ENCODE measurements at regions not wholly inside any gene's neighbourhood (a gene's known extent, or its start where the extent isn't known, plus 50 kb on each side); places are given as distances from the start of the nearest gene placed in this dataset.

- no peak for DNase-seq (ENCODE audit: low read depth)
These were observed 51.0 kb upstream of the VEGFC start for GRCh38 chr4:176843710-176844109.

GRCh38 chr4:176844448-176844847 is 51.7 kb upstream of the VEGFC start:
- DNase-seq (ENCODE audit: low read depth), result no peak

GRCh38 chr4:176845636-176846035 is 52.9 kb upstream of the VEGFC start:
- DNase-seq (ENCODE audit: low read depth), result no peak

- DNase-seq (ENCODE audit: low read depth), result no peak
These were observed 56.4 kb upstream of the VEGFC start for GRCh38 chr4:176849076-176849475.

GRCh38 chr4:176850436-176850835 is 57.7 kb upstream of the VEGFC start:
- no peak for DNase-seq (ENCODE audit: low read depth)

- DNase-seq (ENCODE audit: low read depth), result no peak
These were observed 63.7 kb upstream of the VEGFC start for GRCh38 chr4:176856421-176856820.

- DNase-seq (ENCODE audit: low read depth), result no peak
These were observed 66.1 kb upstream of the VEGFC start for GRCh38 chr4:176858839-176859238.

GRCh38 chr4:176864238-176864637 is 71.5 kb upstream of the VEGFC start:
- DNase-seq (ENCODE audit: low read depth), result no peak

- DNase-seq (ENCODE audit: low read depth), result no peak
These were observed 76.0 kb upstream of the VEGFC start for GRCh38 chr4:176868676-176869075.

GRCh38 chr4:176872461-176872860 is 79.7 kb upstream of the VEGFC start:
- no peak for DNase-seq (ENCODE audit: low read depth)

- no peak for DNase-seq (ENCODE audit: low read depth)
These were observed 82.2 kb upstream of the VEGFC start for GRCh38 chr4:176874721-176875445.

- no peak for DNase-seq (ENCODE audit: low read depth)
These were observed 82.8 kb upstream of the VEGFC start for GRCh38 chr4:176875446-176875930.

- no peak for DNase-seq (ENCODE audit: low read depth)
These were observed 86.8 kb upstream of the VEGFC start for GRCh38 chr4:176879380-176880116.

GRCh38 chr4:176882206-176882605 is 89.5 kb upstream of the VEGFC start:
- no peak for DNase-seq (ENCODE audit: low read depth)

GRCh38 chr4:176883108-176883550 is 90.4 kb upstream of the VEGFC start:
- no peak for DNase-seq (ENCODE audit: low read depth)

GRCh38 chr4:176883681-176884418 is 91.1 kb upstream of the VEGFC start:
- no peak for DNase-seq (ENCODE audit: low read depth)

GRCh38 chr4:176885224-176885623 is 92.5 kb upstream of the VEGFC start:
- no peak for DNase-seq (ENCODE audit: low read depth)

GRCh38 chr4:176886135-176886534 is 93.4 kb upstream of the VEGFC start:
- no peak for DNase-seq (ENCODE audit: low read depth)

GRCh38 chr4:176889776-176890175 is 97.1 kb upstream of the VEGFC start:
- DNase-seq (ENCODE audit: low read depth), result no peak

- DNase-seq (ENCODE audit: low read depth), result no peak
These were observed 101.8 kb upstream of the VEGFC start for GRCh38 chr4:176894498-176894897.

- no peak for DNase-seq (ENCODE audit: low read depth)
These were observed 103.5 kb upstream of the VEGFC start for GRCh38 chr4:176896211-176896610.

- DNase-seq (ENCODE audit: low read depth), result no peak
These were observed 104.5 kb upstream of the VEGFC start for GRCh38 chr4:176897226-176897625.

- no peak for DNase-seq (ENCODE audit: low read depth)
These were observed 106.1 kb upstream of the VEGFC start for GRCh38 chr4:176898791-176899190.
